Natural killer cell (primary cell): ENCODE measurements at regions not wholly inside any gene's neighbourhood (a gene's known extent, or its start where the extent isn't known, plus 50 kb on each side); places are given as distances from the start of the nearest gene placed in this dataset.

Experiments
- ATAC-seq, 3 donors: fragments of 150-1000 bp in 2 of 3; fragments of 200-7000 bp in 1 of 3; cut with Tn5 transposase; 1 replicate in 1 of 3; 2 replicates in 2 of 3; pipeline ENCODE4 v1.10.0; 2021; ENCODE audit warnings: mild to moderate bottlenecking in 2 of 3, moderate library complexity in 2 of 3
- DNase-seq, 2 donors: peaks; one replicate each; pipeline versions ENCODE4 v3.0.0 to v3.0.0-alpha.2; 2013 to 2021; ENCODE audit warnings: mixed read lengths in 1 of 2
- H3K27ac ChIP-seq: one replicate; pipeline ENCODE4 v1.5.1; 2013; ENCODE audit warnings: mild to moderate bottlenecking, low read length
- H3K27me3 ChIP-seq: one replicate; pipeline ENCODE4 v1.6.1; 2013; ENCODE audit warnings: low read length; ENCODE audit not compliant: control insufficient read depth, insufficient read depth
- H3K36me3 ChIP-seq: one replicate; pipeline ENCODE4 v1.6.1; 2013; ENCODE audit warnings: low read length; ENCODE audit not compliant: control insufficient read depth, insufficient read depth
- H3K4me1 ChIP-seq: one replicate; pipeline ENCODE4 v1.6.1; 2013; ENCODE audit warnings: low read length; ENCODE audit not compliant: control insufficient read depth, insufficient read depth
- H3K4me3 ChIP-seq: one replicate; pipeline ENCODE4 v1.5.1; 2013; ENCODE audit warnings: low read length
- H3K9me3 ChIP-seq: one replicate; pipeline ENCODE4 v1.6.1; 2013; ENCODE audit warnings: low read length; ENCODE audit not compliant: control insufficient read depth, insufficient read depth
- H3K27ac Mint-ChIP-seq, 2 donors: one replicate each; pipeline ENCODE4 v1.8.0; 2022; ENCODE audit warnings: mild to moderate bottlenecking in 2 of 2, mixed read lengths in 2 of 2, moderate library complexity in 1 of 2
- H3K27me3 Mint-ChIP-seq, 2 donors: one replicate each; pipeline ENCODE4 v1.8.0; 2022; ENCODE audit warnings: low read depth in 2 of 2, mixed read lengths in 2 of 2
- H3K36me3 Mint-ChIP-seq: one replicate; pipeline ENCODE4 v1.8.0; 2022; ENCODE audit warnings: mixed read lengths
- H3K4me1 Mint-ChIP-seq, 2 donors: one replicate each; pipeline ENCODE4 v1.8.0; 2022; ENCODE audit warnings: mixed read lengths in 2 of 2
- H3K4me3 Mint-ChIP-seq: one replicate; pipeline ENCODE4 v1.8.0; 2022; ENCODE audit warnings: mild to moderate bottlenecking, moderate library complexity, mixed read lengths
- H3K9me3 Mint-ChIP-seq, 2 donors: one replicate each; pipeline ENCODE4 v1.8.0; 2022; ENCODE audit warnings: mixed read lengths in 2 of 2
- CTCF ChIP-seq: fragments of 200-600 bp; IDR thresholded peaks from one replicate; pipeline ENCODE4 v1.8.0; 2022; ENCODE audit warnings: antibody characterized with exemption
- WGBS: methylation state at CpG from one replicate; pipeline ENCODE4 v1.1.7; 2013; ENCODE audit warnings: missing lambda C conversion rate; ENCODE audit not compliant: insufficient coverage; 5-methylcytosine and 5-hydroxymethylcytosine counted together
- intact Hi-C: fragments of 100-400 bp; cut with micrococcal nuclease; formaldehyde crosslinking; loops from one replicate; pipeline ENCODE4 v1.14.2; 2022

GRCh38 chr9:101931756-101932155, 193.3 kb upstream of the GRIN3A start:
- H3K4me1 Mint-ChIP-seq, result no peaks in the 10 kb centered on the region
- H3K27ac Mint-ChIP-seq, result no peak overlapping the region
- no peaks in the 10 kb centered on the region for H3K4me1 ChIP-seq
- ATAC-seq (no peak), DNase-seq (no peak)
- H3K4me3 Mint-ChIP-seq, result no peak overlapping the region
- H3K9me3 ChIP-seq, result no peaks in the 10 kb centered on the region
- H3K27me3 Mint-ChIP-seq, result no peaks in the 10 kb centered on the region
- no peaks in the 10 kb centered on the region for H3K36me3 ChIP-seq
- H3K36me3 Mint-ChIP-seq, result no peaks in the 10 kb centered on the region
- no peak for TF ChIP-seq CTCF
- H3K27ac ChIP-seq, result no peak overlapping the region
- H3K27me3 ChIP-seq, result no peaks in the 10 kb centered on the region
- H3K9me3 Mint-ChIP-seq, result peaks cover 5% of the 10 kb centered on the region in 2 donors
- intact Hi-C loops, result no loop called here
- H3K4me3 ChIP-seq, result no peak overlapping the region
- 70% methylated on average over 2 of the region's 2 CpGs for WGBS

DNA sequence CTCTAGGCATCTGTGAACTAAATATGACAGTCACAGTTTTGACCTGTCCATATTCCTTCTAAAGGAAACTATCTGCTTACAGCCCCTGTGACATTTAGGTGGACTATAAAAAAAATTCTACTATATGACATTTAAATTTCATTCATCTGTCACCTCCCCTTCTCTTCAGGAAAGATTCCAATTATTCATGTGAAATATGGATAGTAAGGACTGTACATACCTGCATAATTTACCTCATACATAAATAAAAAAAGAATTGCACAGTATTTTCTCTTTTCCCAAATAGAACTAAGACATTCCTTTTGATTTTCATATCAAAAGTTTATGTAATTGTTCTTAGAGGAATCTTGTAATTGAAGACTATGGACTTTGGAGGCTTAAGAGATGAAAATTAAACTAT, 192.3 kb upstream of the GRIN3A start:
- Histone ChIP-seq H3K27ac (no peak overlapping the region), H3K4me1 (no peaks in the 10 kb centered on the region), H3K9me3 (no peaks in the 10 kb centered on the region), H3K36me3 (no peaks in the 10 kb centered on the region), H3K4me3 (no peak overlapping the region), H3K27me3 (no peaks in the 10 kb centered on the region)
- Mint-ChIP-seq H3K4me1 (no peaks in the 10 kb centered on the region), H3K9me3 (peaks cover 5% of the 10 kb centered on the region in 2 donors), H3K27ac (no peak overlapping the region), H3K4me3 (no peak overlapping the region), H3K27me3 (no peaks in the 10 kb centered on the region), H3K36me3 (no peaks in the 10 kb centered on the region)
- intact Hi-C loops, result no loop called here
- no peak for ATAC-seq
- TF ChIP-seq CTCF, result no peak
- DNase-seq, result no peak

DNA sequence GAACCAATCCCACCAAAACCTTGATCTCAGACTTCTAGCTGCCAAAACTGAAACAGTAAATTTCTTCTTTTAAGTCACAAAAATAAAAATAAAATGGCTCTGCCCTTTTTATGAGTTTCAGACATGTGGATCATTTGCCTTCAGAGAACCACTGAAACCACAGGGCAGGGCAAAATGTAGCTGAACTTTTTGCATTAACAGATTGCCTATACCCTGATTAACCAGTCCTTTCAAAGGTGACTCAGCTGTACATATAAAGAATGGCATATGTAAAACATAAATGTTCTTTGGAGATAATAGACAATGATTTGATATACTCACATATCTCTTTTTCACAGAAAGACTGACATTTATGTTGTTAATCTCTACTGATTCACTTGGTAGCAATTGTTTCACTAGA, 187.1 kb upstream of the GRIN3A start:
- intact Hi-C loops, result no loop called here
- H3K4me1 Mint-ChIP-seq, result no peaks in the 10 kb centered on the region

More for the DNA sequence above, 187.1 kb upstream of the GRIN3A start:
- Mint-ChIP-seq H3K27me3 (no peaks in the 10 kb centered on the region), H3K9me3 (peaks cover 9% of the 10 kb centered on the region in 2 donors), H3K36me3 (peaks cover 15% of the 10 kb centered on the region), H3K4me3 (no peak overlapping the region), H3K27ac (no peak overlapping the region)
- no peak for TF ChIP-seq CTCF
- ATAC-seq, result no peak
- Histone ChIP-seq H3K27ac (no peak overlapping the region), H3K4me1 (no peaks in the 10 kb centered on the region), H3K9me3 (no peaks in the 10 kb centered on the region), H3K36me3 (no peaks in the 10 kb centered on the region), H3K27me3 (no peaks in the 10 kb centered on the region), H3K4me3 (no peak overlapping the region)
- DNase-seq, result no peak
